ENCODE measurements at regions not wholly inside any gene's neighbourhood (a gene's known extent, or its start where the extent isn't known, plus 50 kb on each side); places are given as distances from the start of the nearest gene placed in this dataset.

DNA sequence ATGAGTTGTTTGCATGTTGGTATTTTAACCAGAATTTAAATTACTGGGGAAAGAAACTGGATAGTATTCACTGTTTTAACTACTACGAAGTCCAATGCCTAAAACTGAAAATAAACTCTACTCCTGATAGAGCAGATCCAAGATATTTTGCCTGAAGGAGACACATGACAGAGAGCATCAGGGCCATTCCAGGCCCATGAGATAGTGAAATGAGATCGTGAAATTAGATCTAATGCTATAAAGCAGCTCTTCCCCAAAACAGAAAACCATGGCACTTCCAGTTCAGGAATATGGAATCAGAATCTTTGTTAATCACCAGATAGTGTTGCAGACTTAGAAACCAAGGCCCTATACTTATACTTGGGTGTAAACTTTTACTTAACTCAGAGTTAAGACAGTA, 124.3 kb upstream of the CACNA2D1 start:
- Histone ChIP-seq H3K36me3 (ENCODE audit: insufficient read depth, low read length) (no peaks in the 10 kb centered on the region), H3K27ac (ENCODE audit: low read depth, low read length) (no peak overlapping the region), H3K4me3 (ENCODE audit: low read length in 2 of 2) (no peak overlapping the region), H3K27me3 (ENCODE audit: insufficient read depth, low read length) (no peaks in the 10 kb centered on the region), H3K4me1 (ENCODE audit: insufficient read depth, low read length) (no peaks in the 10 kb centered on the region), H3K9me3 (ENCODE audit: control insufficient read depth in 1 of 2, low read length in 2 of 2) (no peaks in the 10 kb centered on the region)
- Mint-ChIP-seq H3K36me3 (no peaks in the 10 kb centered on the region), H3K4me1 (peaks cover 0 to 4% (median 0%) of the 10 kb centered on the region in 4 donors), H3K27me3 (no peaks in the 10 kb centered on the region), H3K9me3 (peaks cover 0 to 6% (median 0%) of the 10 kb centered on the region in 8 donors), H3K4me3 (no peak overlapping the region), H3K27ac (no peak overlapping the region)
- intact Hi-C loops (cut with micrococcal nuclease), result no loop called here
- ChIA-PET POLR2A (ENCODE audit: partially characterized antibody) (no interaction called here), CTCF (ENCODE audit: partially characterized antibody) (no interaction called here)
- no peak for DNase-seq

DNA sequence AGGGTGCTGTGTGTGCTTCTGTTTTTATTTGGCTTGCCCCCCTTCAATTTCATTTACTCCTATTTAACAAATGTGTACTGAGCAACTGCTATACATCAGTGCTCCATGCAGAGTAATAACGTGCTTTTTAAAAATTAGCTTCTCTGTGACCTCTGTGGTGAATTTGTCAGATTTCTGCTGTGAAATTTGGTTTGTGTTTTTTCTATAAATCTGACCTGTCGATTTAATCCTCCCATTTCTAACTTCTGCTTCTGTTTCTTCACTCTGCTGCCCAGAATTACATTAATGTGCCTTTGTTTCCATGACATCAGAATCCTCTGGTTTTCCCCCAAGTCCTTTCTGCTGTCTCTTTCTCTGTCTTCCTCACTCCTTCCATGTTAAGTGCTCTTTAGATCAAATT, 123.8 kb upstream of the CACNA2D1 start:
- Histone ChIP-seq H3K27ac (ENCODE audit: low read depth, low read length) (no peak overlapping the region), H3K9me3 (ENCODE audit: control insufficient read depth in 1 of 2, low read length in 2 of 2) (no peaks in the 10 kb centered on the region), H3K36me3 (ENCODE audit: insufficient read depth, low read length) (no peaks in the 10 kb centered on the region), H3K4me1 (ENCODE audit: insufficient read depth, low read length) (no peaks in the 10 kb centered on the region), H3K4me3 (ENCODE audit: low read length in 2 of 2) (no peak overlapping the region), H3K27me3 (ENCODE audit: insufficient read depth, low read length) (no peaks in the 10 kb centered on the region)
- Mint-ChIP-seq H3K9me3 (peaks cover 0 to 6% (median 0%) of the 10 kb centered on the region in 8 donors), H3K27me3 (no peaks in the 10 kb centered on the region), H3K4me1 (peaks cover 0 to 3% (median 0%) of the 10 kb centered on the region in 4 donors), H3K36me3 (no peaks in the 10 kb centered on the region), H3K4me3 (no peak overlapping the region), H3K27ac (no peak overlapping the region)
- no peak for DNase-seq
- intact Hi-C loops (cut with micrococcal nuclease), result no loop called here
- POLR2A ChIA-PET (ENCODE audit: partially characterized antibody), result no interaction called here
- CTCF ChIA-PET (ENCODE audit: partially characterized antibody), result no interaction called here

DNA sequence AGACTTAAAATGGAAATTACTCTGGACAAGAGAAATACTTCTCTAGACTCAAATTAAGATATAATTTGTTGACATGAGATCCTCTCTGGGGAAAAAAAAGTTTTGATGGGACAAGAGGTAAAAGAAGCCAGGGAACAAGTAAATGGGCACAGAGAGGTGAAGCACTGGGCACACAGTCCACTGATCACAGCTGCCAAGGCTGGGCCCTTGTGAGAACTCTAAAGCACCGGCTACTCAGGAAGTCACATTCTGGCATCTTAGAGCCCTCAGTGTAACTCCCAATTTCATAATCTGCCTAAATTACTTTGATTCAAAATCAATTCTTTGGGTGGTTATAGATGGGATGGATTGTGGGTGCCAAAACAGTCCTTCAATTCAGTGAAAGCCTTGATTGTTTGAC, 123.2 kb upstream of the CACNA2D1 start:
- H3K4me3 ChIP-seq (ENCODE audit: low read length in 2 of 2), result no peak overlapping the region
- Mint-ChIP-seq H3K27ac (no peak overlapping the region), H3K36me3 (no peaks in the 10 kb centered on the region), H3K4me3 (no peak overlapping the region), H3K27me3 (no peaks in the 10 kb centered on the region), H3K9me3 (peaks cover 0 to 6% (median 0%) of the 10 kb centered on the region in 8 donors), H3K4me1 (no peaks in the 10 kb centered on the region)
- DNase-seq, result no peak
- no peaks in the 10 kb centered on the region for H3K36me3 ChIP-seq (ENCODE audit: insufficient read depth, low read length)
- CTCF ChIA-PET (ENCODE audit: partially characterized antibody), result no interaction called here
- no peaks in the 10 kb centered on the region for H3K27me3 ChIP-seq (ENCODE audit: insufficient read depth, low read length)
- intact Hi-C loops (cut with micrococcal nuclease), result no loop called here
- H3K4me1 ChIP-seq (ENCODE audit: insufficient read depth, low read length), result no peaks in the 10 kb centered on the region
- H3K27ac ChIP-seq (ENCODE audit: low read depth, low read length), result no peak overlapping the region
- no peaks in the 10 kb centered on the region for H3K9me3 ChIP-seq (ENCODE audit: control insufficient read depth in 1 of 2, low read length in 2 of 2)
- POLR2A ChIA-PET (ENCODE audit: partially characterized antibody), result no interaction called here

DNA sequence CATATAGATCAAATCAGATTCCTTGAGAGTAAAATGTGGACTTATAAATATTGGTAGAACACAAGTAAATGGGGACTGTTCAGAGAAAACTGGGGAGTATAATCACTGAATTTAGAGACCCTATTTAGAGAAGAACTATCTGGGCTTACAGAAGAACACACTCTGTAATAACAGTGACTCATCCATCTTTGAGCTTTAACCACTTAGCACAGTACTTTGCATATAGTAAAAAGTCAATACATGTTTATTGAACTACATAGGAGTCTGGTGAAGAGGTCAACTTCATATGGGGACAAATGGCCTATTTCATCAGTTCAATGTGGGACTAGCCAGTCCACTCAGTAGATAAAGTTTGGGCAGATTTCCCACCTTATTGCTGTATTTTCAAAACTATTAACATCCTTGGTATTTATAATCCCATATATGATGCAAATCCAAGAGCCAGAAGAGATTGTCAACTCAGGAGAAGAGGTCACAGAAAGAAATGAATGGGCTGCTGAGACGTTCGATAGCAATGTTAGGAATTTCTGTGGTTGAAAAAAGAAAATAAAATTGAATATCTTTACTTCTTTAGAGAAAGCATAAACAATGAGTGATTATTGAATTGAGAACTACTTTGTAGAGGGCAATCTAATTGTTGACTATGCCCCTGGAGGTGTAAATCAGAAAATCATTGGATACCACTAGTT, 119.3 kb upstream of the CACNA2D1 start:
- Histone ChIP-seq H3K36me3 (ENCODE audit: insufficient read depth, low read length) (no peaks in the 10 kb centered on the region), H3K4me3 (ENCODE audit: low read length in 2 of 2) (no peak overlapping the region), H3K9me3 (ENCODE audit: control insufficient read depth in 1 of 2, low read length in 2 of 2) (no peaks in the 10 kb centered on the region), H3K27me3 (ENCODE audit: insufficient read depth, low read length) (no peaks in the 10 kb centered on the region), H3K27ac (ENCODE audit: low read depth, low read length) (no peak overlapping the region), H3K4me1 (ENCODE audit: insufficient read depth, low read length) (no peaks in the 10 kb centered on the region)
- no peak overlapping the region for H3K27ac Mint-ChIP-seq
- H3K9me3 Mint-ChIP-seq, result peaks cover 0 to 3% (median 0%) of the 10 kb centered on the region in 8 donors
- H3K4me3 Mint-ChIP-seq, result no peak overlapping the region
- intact Hi-C loops (cut with micrococcal nuclease), result no loop called here
- CTCF ChIA-PET (ENCODE audit: partially characterized antibody), result no interaction called here
- POLR2A ChIA-PET (ENCODE audit: partially characterized antibody), result no interaction called here
- DNase-seq, result no peak
- no peaks in the 10 kb centered on the region for H3K27me3 Mint-ChIP-seq
- H3K4me1 Mint-ChIP-seq, result no peaks in the 10 kb centered on the region
- no peaks in the 10 kb centered on the region for H3K36me3 Mint-ChIP-seq

DNA sequence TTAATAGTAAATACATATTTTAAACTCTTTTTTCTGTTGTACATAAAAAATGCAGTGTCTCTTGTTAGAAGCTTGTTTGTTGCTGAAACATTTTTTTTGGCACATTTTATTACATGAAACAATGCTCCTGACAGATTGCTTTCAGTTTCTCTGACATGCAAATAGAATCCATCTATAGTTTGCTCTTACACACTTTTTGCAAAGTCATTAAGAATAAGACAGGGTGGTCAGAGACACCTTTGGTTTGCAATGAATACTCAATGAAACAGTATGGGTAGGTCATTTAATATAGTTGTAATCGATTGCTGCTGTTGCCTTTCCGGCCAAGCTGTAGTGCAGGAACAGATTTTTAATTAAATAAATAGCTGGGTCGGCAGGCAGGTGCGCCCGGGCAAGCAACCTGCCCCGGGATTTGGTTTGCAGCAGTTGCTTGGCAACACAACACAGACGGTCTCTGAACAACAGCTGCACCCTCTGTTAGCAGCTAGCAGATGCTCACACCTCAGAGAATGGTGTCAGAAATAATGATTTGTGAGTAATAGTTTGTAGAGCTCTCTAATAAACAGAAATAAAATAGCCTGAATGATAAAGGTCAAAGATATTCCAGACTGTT, 115.7 kb upstream of the CACNA2D1 start:
- Mint-ChIP-seq H3K4me1 (no peaks in the 10 kb centered on the region), H3K27me3 (peaks cover 0 to 1% of the 10 kb centered on the region in 2 donors), H3K36me3 (no peaks in the 10 kb centered on the region), H3K9me3 (peaks cover 0 to 14% (median 3%) of the 10 kb centered on the region in 8 donors), H3K27ac (no peak overlapping the region), H3K4me3 (peak overlapping the region in 3 of 8 donors; percentile 28 to 59 (median 28))
- intact Hi-C loops (cut with micrococcal nuclease), result no loop called here
- no peak overlapping the region for H3K27ac ChIP-seq (ENCODE audit: low read depth, low read length)
- H3K9me3 ChIP-seq (ENCODE audit: control insufficient read depth in 1 of 2, low read length in 2 of 2), result no peaks in the 10 kb centered on the region
- no peaks in the 10 kb centered on the region for H3K4me1 ChIP-seq (ENCODE audit: insufficient read depth, low read length)
- ChIA-PET CTCF (ENCODE audit: partially characterized antibody) (interaction anchor here (1.5 kb wide), 1 partner anchor 13 kb away, joined by 5 read pairs; no protein-coding TSS in a partner anchor), POLR2A (ENCODE audit: partially characterized antibody) (no interaction called here)
- no peaks in the 10 kb centered on the region for H3K36me3 ChIP-seq (ENCODE audit: insufficient read depth, low read length)
- DNase-seq, result no peak
- H3K27me3 ChIP-seq (ENCODE audit: insufficient read depth, low read length), result no peaks in the 10 kb centered on the region
- no peak overlapping the region for H3K4me3 ChIP-seq (ENCODE audit: low read length in 2 of 2)

DNA sequence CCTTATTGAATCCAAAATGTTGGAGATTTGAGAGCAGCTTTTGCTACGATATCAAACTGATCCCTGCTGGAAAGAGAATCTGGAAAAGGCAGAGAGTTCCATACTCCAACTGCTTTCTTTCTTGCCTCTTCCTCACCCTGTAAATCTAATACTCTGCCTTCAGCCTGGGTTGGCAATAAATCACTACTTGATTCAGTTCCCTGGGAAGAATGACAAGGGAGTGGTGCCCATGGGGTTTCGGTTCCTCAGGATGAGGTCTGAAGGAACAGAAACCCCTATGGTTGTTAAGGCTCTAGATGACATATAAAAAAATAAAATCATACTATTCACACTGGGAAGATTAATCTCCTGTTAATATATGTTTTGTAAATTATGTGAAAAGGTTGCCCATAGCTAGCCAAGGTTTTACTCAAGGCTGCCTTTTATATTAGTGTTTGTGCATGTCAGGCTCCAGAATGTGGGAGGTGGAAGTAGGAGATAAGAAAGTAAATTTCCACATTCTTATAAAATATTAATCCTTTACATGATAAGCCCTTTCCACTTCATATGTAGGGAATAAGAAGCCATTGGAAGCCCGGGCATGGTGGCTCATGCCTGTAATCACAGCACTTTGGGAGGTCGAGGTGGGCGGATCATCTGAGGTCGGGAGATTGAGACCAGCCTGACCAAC, 106.2 kb upstream of the CACNA2D1 start:
- no peak for DNase-seq
- CTCF ChIA-PET (ENCODE audit: partially characterized antibody), result no interaction called here
- intact Hi-C loops (cut with micrococcal nuclease), result no loop called here
- POLR2A ChIA-PET (ENCODE audit: partially characterized antibody), result no interaction called here
- H3K4me1 ChIP-seq (ENCODE audit: insufficient read depth, low read length), result no peaks in the 10 kb centered on the region
- no peak overlapping the region for H3K4me3 Mint-ChIP-seq
- peaks cover 0 to 9% (median 4%) of the 10 kb centered on the region in 8 donors for H3K9me3 Mint-ChIP-seq
- H3K36me3 Mint-ChIP-seq, result no peaks in the 10 kb centered on the region
- H3K4me1 Mint-ChIP-seq, result no peaks in the 10 kb centered on the region
- no peaks in the 10 kb centered on the region for H3K9me3 ChIP-seq (ENCODE audit: control insufficient read depth in 1 of 2, low read length in 2 of 2)
- H3K27me3 ChIP-seq (ENCODE audit: insufficient read depth, low read length), result no peaks in the 10 kb centered on the region
- no peak overlapping the region for H3K27ac ChIP-seq (ENCODE audit: low read depth, low read length)
- H3K27me3 Mint-ChIP-seq, result no peaks in the 10 kb centered on the region
- no peaks in the 10 kb centered on the region for H3K36me3 ChIP-seq (ENCODE audit: insufficient read depth, low read length)
- H3K27ac Mint-ChIP-seq, result no peak overlapping the region
- no peak overlapping the region for H3K4me3 ChIP-seq (ENCODE audit: low read length in 2 of 2)

DNA sequence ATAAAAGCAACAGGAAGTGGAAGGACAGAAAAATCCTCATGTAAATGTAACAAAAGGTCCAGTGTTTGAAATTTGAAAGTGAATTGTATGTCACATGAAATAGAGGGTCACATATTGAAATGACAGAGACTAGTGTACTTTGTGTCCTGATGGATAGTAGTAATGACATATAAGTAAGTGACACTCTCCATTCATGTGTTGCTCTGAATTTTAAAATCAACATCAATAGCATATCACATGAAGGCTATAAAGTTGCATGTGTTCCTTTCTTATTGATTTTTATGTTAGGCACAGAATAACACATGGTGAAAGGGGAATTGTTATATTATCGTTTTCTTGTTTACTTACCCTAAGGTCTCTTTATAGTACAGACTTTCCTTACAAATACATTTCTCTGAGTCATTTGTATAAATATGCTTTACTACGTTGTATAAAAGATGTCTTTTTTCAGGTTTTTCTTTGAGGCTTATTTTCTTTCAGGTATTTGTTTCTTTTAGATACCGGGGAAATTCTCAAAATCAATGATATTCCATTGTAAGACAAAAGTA, 104.6 kb upstream of the CACNA2D1 start:
- H3K36me3 Mint-ChIP-seq, result no peaks in the 10 kb centered on the region
- Histone ChIP-seq H3K27me3 (ENCODE audit: insufficient read depth, low read length) (no peaks in the 10 kb centered on the region), H3K27ac (ENCODE audit: low read depth, low read length) (no peak overlapping the region), H3K4me3 (ENCODE audit: low read length in 2 of 2) (no peak overlapping the region), H3K9me3 (ENCODE audit: control insufficient read depth in 1 of 2, low read length in 2 of 2) (no peaks in the 10 kb centered on the region), H3K36me3 (ENCODE audit: insufficient read depth, low read length) (no peaks in the 10 kb centered on the region), H3K4me1 (ENCODE audit: insufficient read depth, low read length) (no peaks in the 10 kb centered on the region)
- H3K4me3 Mint-ChIP-seq, result no peak overlapping the region
- H3K27me3 Mint-ChIP-seq, result no peaks in the 10 kb centered on the region
- POLR2A ChIA-PET (ENCODE audit: partially characterized antibody), result no interaction called here
- peaks cover 0 to 4% (median 0%) of the 10 kb centered on the region in 8 donors for H3K9me3 Mint-ChIP-seq
- CTCF ChIA-PET (ENCODE audit: partially characterized antibody), result no interaction called here
- intact Hi-C loops (cut with micrococcal nuclease), result no loop called here
- no peak for DNase-seq
- no peak overlapping the region for H3K27ac Mint-ChIP-seq
- H3K4me1 Mint-ChIP-seq, result no peaks in the 10 kb centered on the region
